Omental fat pad (tissue), 3 donors: ENCODE measurements at regions not wholly inside any gene's neighbourhood (a gene's known extent, or its start where the extent isn't known, plus 50 kb on each side); places are given as distances from the start of the nearest gene placed in this dataset.

Experiments used
- ATAC-seq: fragments of 150-250 bp; one replicate; pipeline ENCODE4 v1.9.1; 2016; ENCODE audit warnings: mild to moderate bottlenecking, moderate library complexity; ENCODE audit not compliant: low FRiP score
- DNase-seq: peaks from one replicate; pipeline ENCODE4 v3.0.0-alpha.2; 2019; ENCODE audit warnings: low spot score
- TF ChIP-seq, protein P1 (sequence below), 3 donors: fragments of 450-650 bp; IDR thresholded peaks; one replicate each; pipeline ENCODE4 v1.5.1; 2016 to 2017; ENCODE audit warnings: antibody characterized with exemption in 3 of 3, mild to moderate bottlenecking in 3 of 3, moderate library complexity in 2 of 3

DNA sequence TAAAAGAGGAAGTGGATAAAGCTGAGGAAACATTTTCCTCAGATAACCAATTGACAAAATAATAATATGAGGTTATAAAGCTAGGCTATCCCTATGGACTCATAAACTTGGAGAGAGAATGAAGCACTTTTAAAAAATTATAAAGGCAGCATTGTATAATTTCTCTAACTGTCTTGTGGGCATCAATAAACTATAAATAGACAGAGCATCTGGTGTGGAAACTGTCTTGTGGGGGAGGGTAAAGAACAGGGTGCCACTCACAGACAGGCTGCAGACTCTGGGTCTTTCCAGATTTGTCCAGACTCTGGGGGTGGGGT, 333.5 kb downstream of the BUD13 start:
- TF ChIP-seq, protein P1, sequence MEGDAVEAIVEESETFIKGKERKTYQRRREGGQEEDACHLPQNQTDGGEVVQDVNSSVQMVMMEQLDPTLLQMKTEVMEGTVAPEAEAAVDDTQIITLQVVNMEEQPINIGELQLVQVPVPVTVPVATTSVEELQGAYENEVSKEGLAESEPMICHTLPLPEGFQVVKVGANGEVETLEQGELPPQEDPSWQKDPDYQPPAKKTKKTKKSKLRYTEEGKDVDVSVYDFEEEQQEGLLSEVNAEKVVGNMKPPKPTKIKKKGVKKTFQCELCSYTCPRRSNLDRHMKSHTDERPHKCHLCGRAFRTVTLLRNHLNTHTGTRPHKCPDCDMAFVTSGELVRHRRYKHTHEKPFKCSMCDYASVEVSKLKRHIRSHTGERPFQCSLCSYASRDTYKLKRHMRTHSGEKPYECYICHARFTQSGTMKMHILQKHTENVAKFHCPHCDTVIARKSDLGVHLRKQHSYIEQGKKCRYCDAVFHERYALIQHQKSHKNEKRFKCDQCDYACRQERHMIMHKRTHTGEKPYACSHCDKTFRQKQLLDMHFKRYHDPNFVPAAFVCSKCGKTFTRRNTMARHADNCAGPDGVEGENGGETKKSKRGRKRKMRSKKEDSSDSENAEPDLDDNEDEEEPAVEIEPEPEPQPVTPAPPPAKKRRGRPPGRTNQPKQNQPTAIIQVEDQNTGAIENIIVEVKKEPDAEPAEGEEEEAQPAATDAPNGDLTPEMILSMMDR (IDR thresholded peaks at IDR 0.05), result no peak
- no peak for ATAC-seq
- no peak for DNase-seq

DNA sequence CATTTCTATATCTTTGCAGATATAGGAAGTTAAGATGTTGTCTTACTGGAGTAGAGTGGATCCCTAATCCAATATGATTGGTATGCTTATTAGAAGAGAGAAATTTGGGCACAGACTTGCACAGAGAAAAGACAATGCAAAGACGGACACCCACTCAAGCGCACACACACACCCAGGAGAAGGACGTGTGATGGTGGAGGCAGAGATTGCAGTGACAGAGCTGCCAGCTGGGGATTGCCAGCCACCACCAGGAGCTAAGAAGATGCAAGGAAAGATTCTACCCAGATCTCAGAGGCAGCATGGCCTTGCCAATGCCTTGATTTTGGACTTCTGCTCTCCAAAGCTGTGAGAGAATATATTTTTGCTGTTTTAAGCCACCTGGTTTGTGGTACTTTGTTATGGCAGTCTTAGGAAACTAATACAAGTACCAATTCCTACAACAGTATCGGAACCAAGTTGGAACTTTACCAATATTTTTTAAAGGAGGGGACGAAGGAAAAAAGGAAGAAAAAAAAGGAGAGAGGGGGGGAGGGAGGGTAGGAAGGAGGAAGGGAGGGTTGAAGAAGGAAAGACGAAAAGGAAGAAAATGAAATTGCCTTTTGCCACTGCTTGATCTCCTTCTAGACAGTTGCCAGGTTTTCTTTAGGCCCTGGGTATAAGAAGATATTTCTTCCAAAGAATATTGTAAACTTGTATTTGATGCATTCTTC, 334.0 kb downstream of the BUD13 start:
- ATAC-seq (no peak), DNase-seq (no peak)
- TF ChIP-seq, protein P1 (IDR thresholded peaks at IDR 0.05), result no peak

DNA sequence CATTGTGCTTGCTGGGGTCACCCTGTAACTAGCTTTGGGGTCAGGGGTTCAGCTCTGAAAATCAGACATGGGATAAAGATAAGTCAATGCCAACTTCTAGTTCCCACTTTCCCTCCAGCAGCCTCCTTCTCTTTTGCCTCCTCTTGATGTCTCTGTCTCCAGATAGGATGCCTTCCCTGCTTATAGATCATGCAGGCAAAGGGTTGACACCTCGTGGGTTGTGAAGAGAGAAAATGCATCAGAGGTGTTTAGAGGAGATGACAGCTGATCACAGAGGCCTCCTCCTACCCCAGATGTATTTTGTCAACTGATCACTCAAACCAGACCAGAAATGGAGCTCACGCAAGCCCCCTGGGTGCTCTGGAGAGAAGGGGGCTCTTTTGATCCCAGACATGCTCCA, 337.8 kb downstream of the BUD13 start:
- DNase-seq, result no peak
- ATAC-seq, result no peak
- TF ChIP-seq, protein P1 (IDR thresholded peaks at IDR 0.05), result no peak

DNA sequence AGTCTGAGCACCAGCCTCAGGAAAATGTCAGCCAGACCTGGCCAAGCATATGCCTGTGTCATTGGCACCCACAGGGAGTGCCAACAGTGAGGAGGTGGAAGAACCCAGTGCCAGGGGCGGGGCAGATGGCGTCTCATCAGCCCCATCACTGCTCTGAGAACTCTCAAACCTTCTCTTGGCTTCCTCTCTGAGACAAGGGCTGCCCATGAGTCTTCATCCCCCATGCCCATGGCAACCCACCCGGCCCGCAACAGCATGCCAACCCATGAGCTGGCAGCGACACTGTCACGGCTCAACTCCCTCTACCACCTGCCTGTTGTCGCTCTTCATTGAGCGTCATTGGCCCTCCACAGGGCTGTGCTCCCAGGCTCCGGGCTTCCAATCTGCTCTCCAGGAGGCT, 340.5 kb downstream of the BUD13 start:
- no peak for ATAC-seq
- TF ChIP-seq, protein P1 (IDR thresholded peaks at IDR 0.05), result no peak
- DNase-seq, result no peak

DNA sequence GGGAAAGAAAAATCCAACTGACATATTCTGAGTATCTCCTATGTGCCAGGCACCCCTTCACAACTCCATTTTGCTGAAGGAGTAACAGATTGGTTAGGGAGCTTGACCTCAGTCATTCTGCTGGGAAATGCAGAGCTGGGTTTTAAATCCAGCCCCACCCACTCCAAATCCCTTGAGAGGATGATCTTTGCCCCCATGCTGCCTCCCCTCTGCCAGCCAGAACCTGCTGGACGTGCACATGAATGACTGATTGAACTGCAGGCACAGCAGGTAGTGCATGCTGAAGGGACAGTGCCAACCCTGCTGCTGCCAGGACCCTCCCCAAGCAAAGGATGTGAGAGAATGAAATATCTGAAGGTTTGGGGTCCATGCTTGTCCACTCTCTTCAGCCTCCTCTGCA, 340.9 kb downstream of the BUD13 start:
- TF ChIP-seq, protein P1 (IDR thresholded peaks at IDR 0.05), result no peak
- no peak for DNase-seq
- no peak for ATAC-seq

DNA sequence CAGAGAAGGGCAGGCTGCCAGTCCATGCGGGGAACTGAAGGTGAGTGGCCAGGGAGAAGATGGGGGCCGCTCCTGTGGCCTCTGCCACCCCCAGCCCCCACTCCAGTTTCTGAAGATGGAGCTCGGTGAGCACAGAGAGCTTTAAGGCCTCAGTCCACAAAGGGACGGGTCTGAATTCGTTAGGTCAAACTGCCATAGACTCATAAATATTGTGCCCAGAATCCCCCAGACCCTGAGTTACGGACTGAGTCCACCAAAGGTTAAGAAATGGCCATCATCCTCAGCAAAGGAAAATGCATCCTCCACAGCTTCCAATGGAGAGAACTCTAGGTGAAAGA, 344.2 kb downstream of the BUD13 start:
- TF ChIP-seq, protein P1 (IDR thresholded peaks at IDR 0.05), result no peak
- ATAC-seq, result no peak
- DNase-seq, result no peak

DNA sequence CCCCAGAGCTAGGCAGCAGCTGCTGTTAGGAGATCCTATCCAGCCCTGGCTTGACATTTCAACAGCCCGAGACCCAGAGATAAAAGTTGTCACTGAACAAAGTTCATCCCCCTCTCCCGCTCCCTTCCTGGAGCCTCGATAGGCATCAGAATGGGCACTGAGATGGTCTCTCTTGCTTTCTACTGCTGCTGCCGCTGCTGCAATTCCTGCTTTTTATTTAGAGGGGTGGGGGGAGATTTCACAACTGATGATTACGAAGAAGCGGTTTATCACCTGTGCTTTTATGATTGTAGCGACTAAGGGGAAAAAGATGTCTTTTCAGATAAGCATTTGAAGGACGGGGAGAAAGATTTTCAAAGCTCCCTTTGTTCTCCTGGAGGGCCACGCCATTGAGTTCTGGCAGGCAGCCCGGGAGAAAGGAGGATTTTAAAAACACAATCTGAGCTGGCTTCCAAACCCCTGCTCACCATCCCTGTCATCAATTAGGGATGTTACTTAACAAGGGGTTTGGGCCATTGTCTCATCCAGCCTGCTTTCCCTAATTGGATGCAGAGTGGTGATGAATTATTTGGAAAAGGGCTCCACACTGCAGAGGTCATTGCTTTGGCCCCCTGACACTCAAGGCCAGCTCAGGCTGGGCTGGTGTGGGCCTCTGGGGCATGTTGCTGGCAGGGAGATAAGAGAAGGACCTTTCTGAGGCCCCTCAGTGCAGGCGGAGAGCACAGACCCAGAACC, 344.7 kb downstream of the BUD13 start:
- DNase-seq, result no peak
- TF ChIP-seq, protein P1 (IDR thresholded peaks at IDR 0.05), result no peak
- ATAC-seq, result no peak
